Smooth muscle cell (in vitro differentiated cells): ENCODE measurements at regions not wholly inside any gene's neighbourhood (a gene's known extent, or its start where the extent isn't known, plus 50 kb on each side); places are given as distances from the start of the nearest gene placed in this dataset.

Source experiments
- DNase-seq: peaks from one replicate; lab custom pipeline; 2025; ENCODE audit not compliant: unreplicated experiment; lab: John Stamatoyannopoulos, UW
- H2AFZ ChIP-seq: fragments of 200-600 bp; sonication (generic); 2 replicates; pipeline ENCODE4 v1.6.0; 2016; ENCODE audit warnings: antibody characterized with exemption, low read depth, mild to moderate bottlenecking
- H3F3A ChIP-seq: fragments of 200-600 bp; sonication (generic); 2 replicates; pipeline ENCODE4 v1.6.0; 2017; ENCODE audit warnings: antibody characterized with exemption, low read depth
- H3K27ac ChIP-seq: fragments of 200-600 bp; sonication (generic); 2 replicates; pipeline ENCODE4 v1.5.1; 2016; ENCODE audit warnings: low read depth, mild to moderate bottlenecking
- H3K27me3 ChIP-seq: fragments of 200-600 bp; sonication (generic); 2 replicates; pipeline ENCODE4 v1.6.1; 2016; ENCODE audit warnings: low read depth, mild to moderate bottlenecking
- H3K36me3 ChIP-seq: fragments of 200-600 bp; sonication (generic); 2 replicates; pipeline ENCODE4 v1.5.1; 2016; ENCODE audit warnings: low read depth
- H3K4me1 ChIP-seq: fragments of 200-600 bp; sonication (generic); 2 replicates; pipeline ENCODE4 v1.5.1; 2016; ENCODE audit warnings: low read depth
- H3K4me2 ChIP-seq: fragments of 200-600 bp; sonication (generic); 2 replicates; pipeline ENCODE4 v1.6.0; 2016; ENCODE audit warnings: mild to moderate bottlenecking
- H3K4me3 ChIP-seq: fragments of 200-600 bp; sonication (generic); 2 replicates; pipeline ENCODE4 v1.5.1; 2016; ENCODE audit warnings: mild to moderate bottlenecking
- H3K79me2 ChIP-seq: fragments of 200-600 bp; sonication (generic); 2 replicates; pipeline ENCODE4 v1.6.0; 2016; ENCODE audit warnings: low read depth, mild to moderate bottlenecking
- H3K9ac ChIP-seq: fragments of 200-600 bp; sonication (generic); 2 replicates; pipeline ENCODE4 v1.6.0; 2016; ENCODE audit warnings: low read depth
- H3K9me3 ChIP-seq: fragments of 200-600 bp; sonication (generic); replicated peaks from 2 replicates; pipeline ENCODE4 v1.5.1; 2016; ENCODE audit warnings: low read depth
- H4K20me1 ChIP-seq: fragments of 200-600 bp; sonication (generic); 2 replicates; pipeline ENCODE4 v1.6.0; 2016; ENCODE audit warnings: low read depth
- WGBS: methylation state at CpG from one replicate; pipeline ENCODE4 v1.1.7; 2016; ENCODE audit warnings: low lambda C conversion rate; 5-methylcytosine and 5-hydroxymethylcytosine counted together
- TF ChIP-seq, protein P1 (sequence below): fragments of 200-600 bp; sonication (generic); IDR thresholded peaks from 2 replicates; pipeline ENCODE4 v1.5.1; 2017; ENCODE audit warnings: borderline replicate concordance, mild to moderate bottlenecking, antibody characterized with exemption; ENCODE audit not compliant: insufficient read depth, poor library complexity, severe bottlenecking

DNA sequence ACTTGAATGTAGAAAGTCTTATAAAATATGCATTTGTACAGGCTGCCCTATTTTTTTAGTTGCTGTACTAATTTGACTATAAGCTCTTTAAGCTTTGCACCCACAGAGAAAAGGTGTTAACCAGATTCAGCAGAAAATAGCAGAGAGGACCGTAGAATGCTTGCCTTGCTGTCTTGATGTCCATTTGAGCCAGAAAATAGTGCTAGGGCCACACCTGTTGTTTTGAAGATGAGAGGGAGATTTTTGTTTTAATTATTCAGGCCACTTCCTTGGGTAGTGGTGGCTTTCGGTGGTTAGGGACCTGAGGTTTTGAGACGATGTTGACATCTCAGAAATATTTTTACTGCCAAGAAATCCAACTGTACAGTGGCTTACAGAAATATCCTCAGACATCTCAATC, 196.0 kb downstream of the SPATA31D1 start:
- H3K9ac ChIP-seq = no peak overlapping the region
- H3F3A ChIP-seq = no peaks in the 10 kb centered on the region
- H2AFZ ChIP-seq = no peak overlapping the region
- H4K20me1 ChIP-seq = no peaks in the 10 kb centered on the region
- TF ChIP-seq, protein P1, sequence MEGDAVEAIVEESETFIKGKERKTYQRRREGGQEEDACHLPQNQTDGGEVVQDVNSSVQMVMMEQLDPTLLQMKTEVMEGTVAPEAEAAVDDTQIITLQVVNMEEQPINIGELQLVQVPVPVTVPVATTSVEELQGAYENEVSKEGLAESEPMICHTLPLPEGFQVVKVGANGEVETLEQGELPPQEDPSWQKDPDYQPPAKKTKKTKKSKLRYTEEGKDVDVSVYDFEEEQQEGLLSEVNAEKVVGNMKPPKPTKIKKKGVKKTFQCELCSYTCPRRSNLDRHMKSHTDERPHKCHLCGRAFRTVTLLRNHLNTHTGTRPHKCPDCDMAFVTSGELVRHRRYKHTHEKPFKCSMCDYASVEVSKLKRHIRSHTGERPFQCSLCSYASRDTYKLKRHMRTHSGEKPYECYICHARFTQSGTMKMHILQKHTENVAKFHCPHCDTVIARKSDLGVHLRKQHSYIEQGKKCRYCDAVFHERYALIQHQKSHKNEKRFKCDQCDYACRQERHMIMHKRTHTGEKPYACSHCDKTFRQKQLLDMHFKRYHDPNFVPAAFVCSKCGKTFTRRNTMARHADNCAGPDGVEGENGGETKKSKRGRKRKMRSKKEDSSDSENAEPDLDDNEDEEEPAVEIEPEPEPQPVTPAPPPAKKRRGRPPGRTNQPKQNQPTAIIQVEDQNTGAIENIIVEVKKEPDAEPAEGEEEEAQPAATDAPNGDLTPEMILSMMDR = no peak
- no peaks in the 10 kb centered on the region for H3K79me2 ChIP-seq
- H3K27ac ChIP-seq = no peak overlapping the region
- 83% methylated on average over 3 of the region's 3 CpGs for WGBS
- H3K27me3 ChIP-seq = no peaks in the 10 kb centered on the region
- H3K4me2 ChIP-seq = no peak overlapping the region
- no peak overlapping the region for H3K4me3 ChIP-seq
- no peaks in the 10 kb centered on the region for H3K36me3 ChIP-seq
- no peak for DNase-seq
- H3K4me1 ChIP-seq = no peaks in the 10 kb centered on the region
- H3K9me3 ChIP-seq = no peaks in the 10 kb centered on the region

DNA sequence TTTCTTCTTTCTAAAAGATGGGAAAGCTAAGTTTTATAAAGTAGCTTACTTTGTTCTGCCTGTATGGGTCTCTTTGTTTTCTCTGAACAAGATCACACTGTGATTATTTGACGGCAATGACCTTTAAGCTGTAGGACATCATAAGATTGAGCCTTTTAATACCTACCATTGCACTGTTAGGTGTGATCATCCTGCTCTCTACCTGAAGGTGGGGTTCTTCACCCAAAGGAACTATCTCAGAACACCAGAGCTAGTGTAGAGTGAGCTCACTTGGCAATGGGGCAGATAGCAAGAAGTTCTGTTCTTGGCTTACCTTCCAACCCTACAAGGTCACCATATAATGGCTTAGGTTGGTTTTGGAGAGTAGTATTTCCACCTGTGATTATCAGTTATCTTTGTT, 200.2 kb downstream of the SPATA31D1 start:
- Histone ChIP-seq H3K9me3 (no peaks in the 10 kb centered on the region), H3K4me3 (no peak overlapping the region), H3K9ac (no peak overlapping the region), H3K27ac (no peak overlapping the region), H3K4me1 (no peaks in the 10 kb centered on the region), H3K36me3 (no peaks in the 10 kb centered on the region), H4K20me1 (no peaks in the 10 kb centered on the region), H2AFZ (no peak overlapping the region), H3K79me2 (no peaks in the 10 kb centered on the region), H3F3A (no peaks in the 10 kb centered on the region), H3K4me2 (no peak overlapping the region), H3K27me3 (no peaks in the 10 kb centered on the region)
- no peak for DNase-seq
- TF ChIP-seq, protein P1 = no peak
- WGBS = 100% methylated on average over 1 of the region's 1 CpG

DNA sequence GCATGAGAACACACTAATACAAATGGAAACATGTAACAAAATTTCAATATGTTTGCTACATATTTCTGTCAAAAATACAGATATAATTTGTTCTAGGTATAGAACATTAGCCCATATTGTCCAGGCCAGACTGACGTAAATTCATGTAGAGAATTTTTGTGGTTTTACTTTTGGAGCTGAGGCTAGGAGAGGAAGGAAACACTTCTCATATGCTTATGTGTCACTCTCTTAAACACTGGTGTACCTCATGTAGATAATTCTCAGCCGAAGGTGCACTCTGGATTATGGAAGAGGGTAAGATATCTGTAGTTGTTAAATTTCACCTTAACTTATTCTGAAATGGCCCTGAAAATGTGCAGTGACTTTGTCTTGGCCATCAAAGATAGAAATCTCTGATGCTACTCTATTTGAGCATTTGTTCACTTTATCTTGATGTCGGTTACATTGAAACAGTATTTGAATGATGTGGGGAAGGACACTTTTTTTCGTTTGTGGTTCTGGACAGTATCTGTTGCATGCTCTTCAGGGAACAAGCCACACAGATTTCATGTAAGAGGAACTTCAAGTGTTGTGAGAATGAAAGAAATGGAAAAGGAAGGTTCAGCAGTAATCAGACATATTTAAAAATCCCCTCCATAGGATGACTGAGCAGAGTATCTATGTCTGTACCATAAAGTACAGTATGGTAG, 202.7 kb downstream of the SPATA31D1 start:
- Histone ChIP-seq H4K20me1 (no peaks in the 10 kb centered on the region), H3K36me3 (no peaks in the 10 kb centered on the region), H3K27me3 (no peaks in the 10 kb centered on the region), H3K79me2 (no peaks in the 10 kb centered on the region), H3K9me3 (no peaks in the 10 kb centered on the region), H3K9ac (no peak overlapping the region), H3K4me1 (no peaks in the 10 kb centered on the region), H2AFZ (no peak overlapping the region), H3K27ac (no peak overlapping the region), H3F3A (no peaks in the 10 kb centered on the region), H3K4me3 (no peak overlapping the region), H3K4me2 (no peak overlapping the region)
- TF ChIP-seq, protein P1 = no peak
- no peak for DNase-seq
- WGBS = 90% methylated on average over 4 of the region's 4 CpGs

DNA sequence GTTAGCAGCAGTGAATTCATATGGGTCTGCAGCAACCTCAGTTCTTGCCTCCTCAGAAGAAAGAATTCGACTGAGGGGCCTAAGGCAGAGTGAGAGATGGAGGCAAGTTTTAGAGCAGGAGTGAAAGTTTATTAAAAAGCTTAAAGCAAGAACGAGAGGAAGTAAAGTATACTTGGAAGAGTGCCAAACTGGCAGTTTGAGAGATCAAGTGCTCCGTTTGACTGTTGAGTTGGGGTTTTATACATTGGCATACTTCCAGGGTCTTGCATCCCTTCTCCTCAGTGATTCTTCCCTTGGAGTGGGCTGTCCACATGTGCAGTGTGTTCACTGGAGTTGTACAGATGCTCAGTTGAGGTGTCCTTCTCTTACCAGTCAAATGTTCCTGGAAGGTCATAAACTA, 203.6 kb downstream of the SPATA31D1 start:
- no peaks in the 10 kb centered on the region for H3K9me3 ChIP-seq
- H3K4me1 ChIP-seq = no peaks in the 10 kb centered on the region
- no peak overlapping the region for H3K4me2 ChIP-seq
- H3K36me3 ChIP-seq = no peaks in the 10 kb centered on the region
- no peaks in the 10 kb centered on the region for H3K79me2 ChIP-seq
- no peak for DNase-seq
- no peak overlapping the region for H3K27ac ChIP-seq
- no peaks in the 10 kb centered on the region for H3F3A ChIP-seq
- no peaks in the 10 kb centered on the region for H4K20me1 ChIP-seq
- H3K9ac ChIP-seq = no peak overlapping the region
- TF ChIP-seq, protein P1 = no peak
- 64% methylated on average over 3 of the region's 3 CpGs for WGBS
- no peaks in the 10 kb centered on the region for H3K27me3 ChIP-seq
- H2AFZ ChIP-seq = no peak overlapping the region
- H3K4me3 ChIP-seq = no peak overlapping the region
